Stimulated activated CD8-positive, alpha-beta memory T cell treated with anti-CD3 and anti-CD28 coated beads, Interleukin-2, amount 100 ng/mL, for 48 hours (primary cell): ENCODE measurements at regions not wholly inside any gene's neighbourhood (a gene's known extent, or its start where the extent isn't known, plus 50 kb on each side); places are given as distances from the start of the nearest gene placed in this dataset.

Experiments used
- DNase-seq, 2 donors: peaks; one replicate each; pipeline ENCODE4 v3.0.0-alpha.2; 2020; ENCODE audit warnings: low read depth in 2 of 2

- no peak for DNase-seq
Measured at GRCh38 chr4:110959041-110959643, 336.3 kb upstream of the PITX2 start.

- DNase-seq = no peak
Measured at GRCh38 chr4:110961066-110961465, 338.2 kb upstream of the PITX2 start.

- DNase-seq = no peak
Measured at GRCh38 chr4:110962616-110963015, 339.7 kb upstream of the PITX2 start.

GRCh38 chr4:110963662-110964280 is 340.9 kb upstream of the PITX2 start:
- DNase-seq = no peak

- no peak for DNase-seq
Measured at GRCh38 chr4:110967936-110968335, 345.1 kb upstream of the PITX2 start.

- no peak for DNase-seq
Measured at GRCh38 chr4:110970642-110971041, 347.8 kb upstream of the PITX2 start.

GRCh38 chr4:110975338-110975737 is 352.5 kb upstream of the PITX2 start:
- DNase-seq = no peak

- DNase-seq = no peak
Measured at GRCh38 chr4:110977554-110977953, 354.7 kb upstream of the PITX2 start.

GRCh38 chr4:110978761-110979160 is 355.9 kb upstream of the PITX2 start:
- no peak for DNase-seq

- no peak for DNase-seq
Measured at GRCh38 chr4:110982486-110982885, 359.6 kb upstream of the PITX2 start.

- no peak for DNase-seq
Measured at GRCh38 chr4:110988722-110989121, 365.8 kb upstream of the PITX2 start.

- no peak for DNase-seq
Measured at GRCh38 chr4:110989125-110989524, 366.2 kb upstream of the PITX2 start.

GRCh38 chr4:110994781-110995180 is 371.9 kb upstream of the PITX2 start:
- no peak for DNase-seq

GRCh38 chr4:110998320-110998719 is 375.4 kb upstream of the PITX2 start:
- no peak for DNase-seq

GRCh38 chr4:111011458-111011857 is 388.6 kb upstream of the PITX2 start:
- DNase-seq = no peak

GRCh38 chr4:111013846-111014245 is 391.0 kb upstream of the PITX2 start:
- DNase-seq = no peak

GRCh38 chr4:111014537-111014936 is 391.7 kb upstream of the PITX2 start:
- DNase-seq = no peak

GRCh38 chr4:111016416-111016815 is 393.5 kb upstream of the PITX2 start:
- no peak for DNase-seq

GRCh38 chr4:111018216-111018615 is 395.3 kb upstream of the PITX2 start:
- no peak for DNase-seq

- DNase-seq = no peak
Measured at GRCh38 chr4:111020476-111020875, 397.6 kb upstream of the PITX2 start.

GRCh38 chr4:111020961-111021360 is 398.1 kb upstream of the PITX2 start:
- DNase-seq = no peak

- DNase-seq = no peak
Measured at GRCh38 chr4:111022758-111023157, 399.9 kb upstream of the PITX2 start.

- no peak for DNase-seq
Measured at GRCh38 chr4:111027526-111027925, 404.6 kb upstream of the PITX2 start.

- no peak for DNase-seq
Measured at GRCh38 chr4:111028795-111029194, 405.9 kb upstream of the PITX2 start.
